Esophagus muscularis mucosa (tissue), 4 donors: ENCODE measurements at regions not wholly inside any gene's neighbourhood (a gene's known extent, or its start where the extent isn't known, plus 50 kb on each side); places are given as distances from the start of the nearest gene placed in this dataset.

Experiments
- DNase-seq: peaks from one replicate; pipeline ENCODE4 v3.0.0-alpha.2; 2017; ENCODE audit errors: extremely low spot score
- H3K27ac ChIP-seq, 4 donors: fragments of 200-600 bp; sonication (generic); replicated peaks in 1 of 4; 1 replicate in 3 of 4; 2 replicates in 1 of 4; pipeline ENCODE4 v1.5.1; 2016 to 2019; ENCODE audit warnings: mild to moderate bottlenecking in 1 of 4
- H3K27me3 ChIP-seq, 4 donors: fragments of 200-600 bp; sonication (generic); one replicate each; pipeline versions ENCODE4 v1.5.1 to v1.6.0; 2016 to 2019
- H3K36me3 ChIP-seq, 4 donors: fragments of 200-600 bp; sonication (generic); one replicate each; pipeline ENCODE4 v1.5.1; 2016 to 2019
- H3K4me1 ChIP-seq, 4 donors: fragments of 200-600 bp; sonication (generic); one replicate each; pipeline ENCODE4 v1.5.1; 2016 to 2019
- H3K4me3 ChIP-seq, 4 donors: fragments of 200-600 bp; sonication (generic); 1 replicate in 2 of 4; 2 replicates in 2 of 4; pipeline ENCODE4 v1.5.1; 2016 to 2019; ENCODE audit warnings: mild to moderate bottlenecking in 4 of 4, moderate library complexity in 1 of 4
- H3K9me3 ChIP-seq, 4 donors: fragments of 200-600 bp; sonication (generic); 1 replicate in 3 of 4; 2 replicates in 1 of 4; pipeline ENCODE4 v1.5.1; 2016 to 2019
- CTCF ChIP-seq, 3 experiments: fragments of 200-600 bp in 2 of 3; fragments of 450-650 bp in 1 of 3; sonication (generic) in 2 of 3; IDR thresholded peaks; one replicate each; pipeline ENCODE4 v1.5.1; 2017 to 2019; ENCODE audit warnings: antibody characterized with exemption in 3 of 3, mild to moderate bottlenecking in 2 of 3, moderate library complexity in 1 of 3
- EP300 ChIP-seq: sonication (generic); formaldehyde crosslinking; IDR thresholded peaks from one replicate; pipeline ENCODE4 v1.6.1; 2017; ENCODE audit warnings: antibody characterized with exemption
- POLR2A ChIP-seq: fragments of 450-650 bp; IDR thresholded peaks from one replicate; pipeline ENCODE4 v1.6.1; 2017; ENCODE audit warnings: antibody characterized with exemption, moderate library complexity, mild to moderate bottlenecking, low read depth
- POLR2AphosphoS5 ChIP-seq, 2 donors: sonication (generic); formaldehyde crosslinking; IDR thresholded peaks; one replicate each; pipeline ENCODE4 v1.6.1; 2017; ENCODE audit warnings: antibody characterized with exemption in 2 of 2
- WGBS: methylation state at CpG from one replicate; pipeline ENCODE4 v1.1.5; 2018; 5-methylcytosine and 5-hydroxymethylcytosine counted together
- intact Hi-C: fragments of 100-400 bp; cut with DNase I; formaldehyde crosslinking; loops from one replicate; pipeline ENCODE4 v1.15.1; 2023

GRCh38 chr1:201745023-201745422 is 83.9 kb upstream of the IPO9 start:
- no peaks in the 10 kb centered on the region for H3K36me3 ChIP-seq
- DNase-seq = no peak
- no peak overlapping the region for H3K27ac ChIP-seq
- peaks cover 19 to 60% (median 30%) of the 10 kb centered on the region in 4 donors for H3K4me1 ChIP-seq
- H3K27me3 ChIP-seq = no peaks in the 10 kb centered on the region
- no peak for TF ChIP-seq EP300
- no peak for TF ChIP-seq POLR2A
- no peak for TF ChIP-seq CTCF (IDR thresholded peaks at IDR 0.05)
- no peak for TF ChIP-seq POLR2AphosphoS5 (IDR thresholded peaks at IDR 0.05)
- intact Hi-C loops = no loop called here
- 90% methylated on average over 3 of the region's 3 CpGs for WGBS
- H3K9me3 ChIP-seq = no peaks in the 10 kb centered on the region
- no peak overlapping the region for H3K4me3 ChIP-seq

DNA sequence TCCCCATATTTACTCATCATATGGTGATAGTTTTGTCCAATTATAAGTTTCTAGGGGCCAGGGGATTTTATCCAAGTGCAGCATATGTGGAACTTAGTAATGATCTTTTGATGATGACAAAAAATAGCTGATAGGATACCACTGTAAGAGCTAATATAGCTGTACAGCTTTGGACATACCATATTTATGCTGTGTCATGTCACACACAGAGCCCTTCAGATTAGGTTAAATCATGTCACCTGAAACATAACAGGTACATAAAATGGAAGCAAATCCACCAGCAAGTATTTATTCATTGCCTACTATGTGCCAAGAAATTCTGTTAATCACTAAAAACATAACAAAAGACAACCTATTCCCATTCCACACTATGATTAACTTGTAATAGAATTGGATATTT is 82.8 kb upstream of the IPO9 start:
- Histone ChIP-seq H3K9me3 (no peaks in the 10 kb centered on the region), H3K27me3 (no peaks in the 10 kb centered on the region), H3K27ac (no peak overlapping the region), H3K4me3 (no peak overlapping the region), H3K36me3 (no peaks in the 10 kb centered on the region), H3K4me1 (peaks cover 8 to 68% (median 30%) of the 10 kb centered on the region in 4 donors)
- TF ChIP-seq CTCF (IDR thresholded peaks at IDR 0.05) (no peak), EP300 (no peak), POLR2A (no peak), POLR2AphosphoS5 (IDR thresholded peaks at IDR 0.05) (no peak)
- intact Hi-C loops = no loop called here
- DNase-seq = no peak

DNA sequence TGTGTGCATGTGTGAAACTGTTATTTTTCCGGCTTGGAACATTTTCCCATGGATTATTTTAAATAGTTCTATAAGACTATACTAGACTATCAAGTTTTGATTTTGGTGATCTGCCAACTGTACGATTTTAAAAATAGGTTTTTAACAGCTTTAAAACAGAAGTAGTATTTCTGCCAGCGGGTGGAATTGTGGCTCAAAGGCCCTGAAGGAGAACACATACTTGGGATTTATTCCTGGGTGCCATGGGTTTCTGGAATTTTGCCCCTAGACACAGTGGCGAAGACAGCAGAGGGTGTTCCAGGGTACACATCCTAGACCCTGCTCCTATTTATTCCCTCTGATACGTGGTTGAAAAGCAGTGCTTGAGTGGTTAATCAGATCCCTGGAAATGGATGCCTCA is 81.7 kb upstream of the IPO9 start:
- 92% methylated on average over 5 of the region's 5 CpGs for WGBS

DNA sequence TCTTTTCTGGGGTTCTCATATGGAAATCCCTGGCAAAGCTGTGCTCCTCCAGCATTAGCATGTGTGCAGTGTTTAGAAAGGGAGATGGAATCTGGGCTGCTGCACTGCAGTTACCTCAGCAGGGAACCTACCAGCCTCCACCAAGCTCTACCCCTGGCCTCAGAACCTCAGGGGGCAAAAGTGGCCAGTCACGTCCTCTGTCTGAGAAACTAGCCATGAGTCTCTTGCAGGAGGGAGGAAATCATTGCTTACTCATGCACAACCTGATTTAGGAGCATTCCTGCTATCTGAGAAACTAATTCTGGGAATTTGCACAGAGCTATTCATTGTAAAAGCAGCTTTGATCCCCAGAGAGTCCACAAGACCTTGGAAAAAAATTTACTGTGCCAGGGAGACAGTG is 80.6 kb upstream of the IPO9 start:
- WGBS = 63% methylated on average over 1 of the region's 1 CpG

More for the DNA sequence above, 81.7 kb upstream of the IPO9 start:
- intact Hi-C loops = no loop called here
- Histone ChIP-seq H3K4me3 (no peak overlapping the region), H3K36me3 (no peaks in the 10 kb centered on the region), H3K27ac (no peak overlapping the region), H3K27me3 (no peaks in the 10 kb centered on the region), H3K4me1 (peaks cover 11 to 68% (median 36%) of the 10 kb centered on the region in 4 donors), H3K9me3 (no peaks in the 10 kb centered on the region)
- TF ChIP-seq EP300 (no peak), CTCF (IDR thresholded peaks at IDR 0.05) (no peak), POLR2AphosphoS5 (IDR thresholded peaks at IDR 0.05) (no peak), POLR2A (no peak)
- DNase-seq = no peak

More for the DNA sequence above, 80.6 kb upstream of the IPO9 start:
- no peaks in the 10 kb centered on the region for H3K27me3 ChIP-seq
- TF ChIP-seq CTCF (IDR thresholded peaks at IDR 0.05) = no peak
- TF ChIP-seq EP300 = no peak
- TF ChIP-seq POLR2A = no peak
- TF ChIP-seq POLR2AphosphoS5 (IDR thresholded peaks at IDR 0.05) = no peak
- no peaks in the 10 kb centered on the region for H3K9me3 ChIP-seq
- no peaks in the 10 kb centered on the region for H3K36me3 ChIP-seq
- no peak overlapping the region for H3K4me3 ChIP-seq
- no peak overlapping the region for H3K27ac ChIP-seq
- peaks cover 21 to 74% (median 46%) of the 10 kb centered on the region in 4 donors for H3K4me1 ChIP-seq
- intact Hi-C loops = no loop called here
- no peak for DNase-seq
